ENCODE measurements at regions not wholly inside any gene's neighbourhood (a gene's known extent, or its start where the extent isn't known, plus 50 kb on each side); places are given as distances from the start of the nearest gene placed in this dataset.

GRCh38 chr10:21034241-21034640, 137.1 kb upstream of the NEBL start:
- TF ChIP-seq TAF1 (IDR thresholded peaks at IDR 0.05; ENCODE audit: borderline replicate concordance, insufficient read depth, low read length), result no peak
- TF ChIP-seq FOXP2 (optimal IDR thresholded peaks at IDR 0.05; ENCODE audit: borderline replicate concordance, extremely low read depth, extremely low read length, insufficient read depth), result no peak
- no peak for TF ChIP-seq POLR2AphosphoS5 (IDR thresholded peaks at IDR 0.05; ENCODE audit: low read depth, low read length)
- TF ChIP-seq SIN3A (IDR thresholded peaks at IDR 0.05; ENCODE audit: borderline replicate concordance, insufficient read depth, low read length), result no peak
- no peak for TF ChIP-seq REST (IDR thresholded peaks at IDR 0.05; ENCODE audit: insufficient read depth in 1 of 2, low read depth in 2 of 2, low read length in 2 of 2)

GRCh38 chr10:21032587-21033319, 135.6 kb upstream of the NEBL start:
- TF ChIP-seq REST (IDR thresholded peaks at IDR 0.05; ENCODE audit: insufficient read depth in 1 of 2, low read depth in 2 of 2, low read length in 2 of 2) (no peak), TAF1 (IDR thresholded peaks at IDR 0.05; ENCODE audit: borderline replicate concordance, insufficient read depth, low read length) (no peak), SIN3A (IDR thresholded peaks at IDR 0.05; ENCODE audit: borderline replicate concordance, insufficient read depth, low read length) (no peak), FOXP2 (optimal IDR thresholded peaks at IDR 0.05; ENCODE audit: borderline replicate concordance, extremely low read depth, extremely low read length, insufficient read depth) (no peak), POLR2AphosphoS5 (IDR thresholded peaks at IDR 0.05; ENCODE audit: low read depth, low read length) (no peak)

GRCh38 chr10:21031232-21031795, 134.2 kb upstream of the NEBL start:
- TF ChIP-seq REST (IDR thresholded peaks at IDR 0.05; ENCODE audit: insufficient read depth in 1 of 2, low read depth in 2 of 2, low read length in 2 of 2), result no peak
- TF ChIP-seq TAF1 (IDR thresholded peaks at IDR 0.05; ENCODE audit: borderline replicate concordance, insufficient read depth, low read length), result no peak
- no peak for TF ChIP-seq SIN3A (IDR thresholded peaks at IDR 0.05; ENCODE audit: borderline replicate concordance, insufficient read depth, low read length)
- no peak for TF ChIP-seq FOXP2 (optimal IDR thresholded peaks at IDR 0.05; ENCODE audit: borderline replicate concordance, extremely low read depth, extremely low read length, insufficient read depth)
- no peak for TF ChIP-seq POLR2AphosphoS5 (IDR thresholded peaks at IDR 0.05; ENCODE audit: low read depth, low read length)

- no peak for TF ChIP-seq TAF1 (IDR thresholded peaks at IDR 0.05; ENCODE audit: borderline replicate concordance, insufficient read depth, low read length)
- no peak for TF ChIP-seq SIN3A (IDR thresholded peaks at IDR 0.05; ENCODE audit: borderline replicate concordance, insufficient read depth, low read length)
- no peak for TF ChIP-seq REST (IDR thresholded peaks at IDR 0.05; ENCODE audit: insufficient read depth in 1 of 2, low read depth in 2 of 2, low read length in 2 of 2)
- no peak for TF ChIP-seq FOXP2 (optimal IDR thresholded peaks at IDR 0.05; ENCODE audit: borderline replicate concordance, extremely low read depth, extremely low read length, insufficient read depth)
- no peak for TF ChIP-seq POLR2AphosphoS5 (IDR thresholded peaks at IDR 0.05; ENCODE audit: low read depth, low read length)
Observed at GRCh38 chr10:21030091-21030490, 133.0 kb upstream of the NEBL start.

All from PFSK-1 (cell line).